ENCODE measurements at regions not wholly inside any gene's neighbourhood (a gene's known extent, or its start where the extent isn't known, plus 50 kb on each side); places are given as distances from the start of the nearest gene placed in this dataset.
"Not testable (repeated sequence)": the region's sequence is repeated elsewhere in the genome, so short reads cannot be mapped to it uniquely, and the experiment has no call there.

- H3K27ac ChIP-seq (ENCODE audit: low read depth, low read length), result no peak overlapping the region
- ChIA-PET POLR2A (no interaction called here), CTCF (no interaction called here)
- no peaks in the 10 kb centered on the region for H3K27me3 ChIP-seq (ENCODE audit: control insufficient read depth, insufficient read depth, low read length)
- H3K4me3 ChIP-seq (ENCODE audit: low read depth, low read length), result no peak overlapping the region
- no peak for DNase-seq (ENCODE audit: low read depth, low spot score)
- no peaks in the 10 kb centered on the region for H3K9me3 ChIP-seq (ENCODE audit: control insufficient read depth, insufficient read depth, low read length)
- TF ChIP-seq CTCF (IDR thresholded peaks at IDR 0.05; ENCODE audit: low read depth, low read length), result no peak
These were observed 368.0 kb upstream of the PDE3A start for GRCh38 chr12:20000229-20000849.

DNA sequence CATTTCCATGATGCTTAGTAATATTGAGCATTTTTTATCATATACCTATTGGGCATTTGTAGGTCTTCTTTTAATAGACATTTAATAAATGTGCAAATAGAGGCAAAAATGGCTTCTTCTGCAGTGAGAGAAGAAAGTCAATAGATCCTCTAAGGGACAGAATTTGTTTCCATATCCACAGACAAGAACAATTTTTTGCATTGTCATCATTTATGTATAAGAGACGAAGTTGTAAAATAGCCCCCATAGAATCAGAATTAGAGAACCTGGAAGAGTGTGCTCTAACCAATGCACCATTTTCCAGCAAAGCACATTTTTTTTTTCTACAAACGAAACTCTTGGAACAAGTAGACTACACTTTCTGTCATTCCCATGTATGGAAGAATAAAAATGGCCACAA is 365.1 kb upstream of the PDE3A start:
- no peak overlapping the region for H3K4me3 ChIP-seq (ENCODE audit: low read depth, low read length)
- no peak overlapping the region for H3K27ac ChIP-seq (ENCODE audit: low read depth, low read length)
- H3K27me3 ChIP-seq (ENCODE audit: control insufficient read depth, insufficient read depth, low read length), result no peaks in the 10 kb centered on the region
- no peak for DNase-seq (ENCODE audit: low read depth, low spot score)
- TF ChIP-seq CTCF (IDR thresholded peaks at IDR 0.05; ENCODE audit: low read depth, low read length), result no peak
- ChIA-PET POLR2A (no interaction called here), CTCF (no interaction called here)
- no peaks in the 10 kb centered on the region for H3K9me3 ChIP-seq (ENCODE audit: control insufficient read depth, insufficient read depth, low read length)

DNA sequence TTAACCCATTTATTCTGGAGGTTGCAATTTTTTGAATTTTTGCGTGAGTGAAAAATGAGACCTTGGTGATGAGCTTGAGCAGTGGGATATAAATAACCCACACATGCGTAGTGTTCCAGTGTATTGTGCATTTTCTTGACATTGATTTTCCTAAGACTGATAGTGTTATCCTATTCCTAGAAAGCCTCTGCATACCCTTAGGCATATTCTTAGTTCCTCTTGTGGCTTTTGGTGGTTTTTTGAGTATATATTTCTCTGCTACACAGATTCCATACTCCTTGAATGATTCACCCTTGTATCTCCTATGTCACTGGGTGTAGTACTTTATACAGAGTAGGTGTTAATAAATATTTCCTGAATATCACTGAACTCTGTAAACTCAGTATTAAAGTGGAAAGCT is 363.4 kb upstream of the PDE3A start:
- DNase-seq (ENCODE audit: low read depth, low spot score), result no peak
- CTCF ChIA-PET, result no interaction called here
- POLR2A ChIA-PET, result no interaction called here

GRCh38 chr12:20006871-20007730 is 361.2 kb upstream of the PDE3A start:
- H3K9me3 ChIP-seq (ENCODE audit: control insufficient read depth, insufficient read depth, low read length), result no peaks in the 10 kb centered on the region
- H3K27me3 ChIP-seq (ENCODE audit: control insufficient read depth, insufficient read depth, low read length), result no peaks in the 10 kb centered on the region
- no peak overlapping the region for H3K4me3 ChIP-seq (ENCODE audit: low read depth, low read length)
- TF ChIP-seq CTCF (IDR thresholded peaks at IDR 0.05; ENCODE audit: low read depth, low read length), result no peak
- ChIA-PET POLR2A (no interaction called here), CTCF (no interaction called here)
- H3K27ac ChIP-seq (ENCODE audit: low read depth, low read length), result no peak overlapping the region
- DNase-seq (ENCODE audit: low read depth, low spot score), result no peak

More for the DNA sequence above, 363.4 kb upstream of the PDE3A start:
- Histone ChIP-seq H3K9me3 (ENCODE audit: control insufficient read depth, insufficient read depth, low read length) (no peaks in the 10 kb centered on the region), H3K4me3 (ENCODE audit: low read depth, low read length) (no peak overlapping the region), H3K27me3 (ENCODE audit: control insufficient read depth, insufficient read depth, low read length) (no peaks in the 10 kb centered on the region), H3K27ac (ENCODE audit: low read depth, low read length) (no peak overlapping the region)
- no peak for TF ChIP-seq CTCF (IDR thresholded peaks at IDR 0.05; ENCODE audit: low read depth, low read length)

- POLR2A ChIA-PET; H3K27me3 ChIP-seq (ENCODE audit: control insufficient read depth, insufficient read depth, low read length); H3K4me3 ChIP-seq (ENCODE audit: low read depth, low read length); CTCF ChIA-PET; H3K27ac ChIP-seq (ENCODE audit: low read depth, low read length); H3K9me3 ChIP-seq (ENCODE audit: control insufficient read depth, insufficient read depth, low read length); DNase-seq (ENCODE audit: low read depth, low spot score): not testable (repeated sequence)
These were observed 358.4 kb upstream of the PDE3A start for GRCh38 chr12:20009965-20010364.
